Germinal center (tissue), 1 donor: ENCODE measurements at regions not wholly inside any gene's neighbourhood (a gene's known extent, or its start where the extent isn't known, plus 50 kb on each side); places are given as distances from the start of the nearest gene placed in this dataset.
"Not testable (repeated sequence)": the region's sequence is repeated elsewhere in the genome, so short reads cannot be mapped to it uniquely, and the experiment has no call there.

Experiments used
- DNase-seq: peaks from one replicate; pipeline ENCODE4 v3.0.0; 2012; ENCODE audit warnings: mixed read lengths, low spot score

DNA sequence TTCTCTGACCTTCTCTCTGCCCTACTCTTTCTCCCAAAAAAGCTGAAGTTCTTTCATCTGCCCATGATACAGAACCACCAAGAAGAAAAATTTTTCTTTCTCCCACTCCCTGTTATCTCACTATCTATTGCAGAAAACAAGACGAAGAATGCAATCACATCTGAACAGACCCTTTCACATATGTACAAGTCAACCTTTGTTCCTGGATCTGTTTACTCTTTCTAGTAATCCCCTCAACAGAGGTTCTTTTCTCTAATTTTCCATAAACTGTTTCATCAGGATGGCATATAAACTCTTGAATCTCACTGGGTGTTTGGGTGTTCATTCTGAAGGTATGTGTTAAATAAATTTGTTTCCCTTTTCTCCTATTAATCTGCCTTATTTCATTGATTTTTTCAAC, 1262.7 kb upstream of the NRXN1 start:
- DNase-seq, result no peak

DNA sequence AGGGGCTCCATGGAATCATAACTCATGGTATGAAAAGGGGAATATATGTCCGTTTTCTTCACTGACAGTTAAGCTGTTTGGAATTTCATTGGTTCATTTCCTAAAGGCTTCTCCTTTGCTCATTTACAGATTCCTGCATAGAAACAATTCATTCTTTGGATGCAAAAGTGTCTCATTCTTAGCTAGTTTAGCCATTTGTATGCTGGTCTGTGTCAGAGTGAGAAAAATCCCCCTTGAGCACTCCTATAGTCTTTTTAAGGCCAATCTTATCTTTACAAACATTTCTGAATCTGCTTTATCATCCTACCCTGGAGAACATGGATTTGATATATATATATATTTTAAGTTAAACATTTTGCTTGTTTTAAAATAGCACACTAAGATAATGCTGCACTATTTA, 1260.9 kb upstream of the NRXN1 start:
- DNase-seq, result no peak

GRCh38 chr2:52289741-52290140, 1257.8 kb upstream of the NRXN1 start:
- DNase-seq, result no peak

GRCh38 chr2:52288596-52288995, 1256.7 kb upstream of the NRXN1 start:
- DNase-seq, result no peak

- DNase-seq, result no peak
Observed at GRCh38 chr2:52269696-52270485, 1238.0 kb upstream of the NRXN1 start.

DNA sequence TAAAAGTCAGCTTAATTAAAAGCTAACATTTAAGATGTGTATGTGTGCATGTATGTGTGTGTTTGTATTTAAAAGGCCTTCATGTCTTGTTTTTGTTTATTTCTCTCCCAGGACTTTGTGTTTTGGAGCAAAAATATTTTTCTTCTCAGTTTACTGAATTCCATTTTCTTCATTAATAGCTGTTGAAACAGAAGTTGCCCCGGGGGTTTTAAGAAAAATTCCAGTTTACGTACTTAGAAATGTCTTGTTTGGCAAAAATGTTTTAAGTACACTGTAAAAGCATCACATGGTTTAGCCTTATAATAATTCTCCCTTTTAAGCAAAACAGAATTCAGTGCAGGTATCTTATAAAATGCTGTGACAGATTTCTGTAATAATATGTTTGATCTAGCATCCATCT, 1233.0 kb upstream of the NRXN1 start:
- DNase-seq, result no peak

- DNase-seq, result no peak
Observed at GRCh38 chr2:52264488-52264887, 1232.6 kb upstream of the NRXN1 start.

GRCh38 chr2:52260904-52261303, 1229.0 kb upstream of the NRXN1 start:
- DNase-seq, result no peak

GRCh38 chr2:52258967-52259366, 1227.0 kb upstream of the NRXN1 start:
- DNase-seq, result not testable (repeated sequence)

DNA sequence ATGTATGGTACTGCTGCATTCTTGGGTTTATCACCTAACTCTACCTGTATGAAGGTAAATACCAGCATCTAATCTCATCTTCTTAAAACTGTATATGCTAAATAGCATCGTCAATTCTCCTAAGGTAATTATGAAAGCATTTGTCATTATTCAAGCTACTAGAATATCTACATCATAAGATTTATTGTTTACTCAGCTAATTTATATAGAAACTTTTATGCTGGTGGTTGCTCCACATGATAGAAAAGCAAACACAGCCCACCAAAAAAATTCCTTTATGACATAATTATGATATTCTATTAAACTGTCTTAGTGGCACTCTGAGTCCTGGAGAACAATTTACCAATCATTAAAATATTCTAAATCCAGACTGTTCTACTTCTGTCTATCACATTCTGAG, 1226.1 kb upstream of the NRXN1 start:
- no peak for DNase-seq

DNA sequence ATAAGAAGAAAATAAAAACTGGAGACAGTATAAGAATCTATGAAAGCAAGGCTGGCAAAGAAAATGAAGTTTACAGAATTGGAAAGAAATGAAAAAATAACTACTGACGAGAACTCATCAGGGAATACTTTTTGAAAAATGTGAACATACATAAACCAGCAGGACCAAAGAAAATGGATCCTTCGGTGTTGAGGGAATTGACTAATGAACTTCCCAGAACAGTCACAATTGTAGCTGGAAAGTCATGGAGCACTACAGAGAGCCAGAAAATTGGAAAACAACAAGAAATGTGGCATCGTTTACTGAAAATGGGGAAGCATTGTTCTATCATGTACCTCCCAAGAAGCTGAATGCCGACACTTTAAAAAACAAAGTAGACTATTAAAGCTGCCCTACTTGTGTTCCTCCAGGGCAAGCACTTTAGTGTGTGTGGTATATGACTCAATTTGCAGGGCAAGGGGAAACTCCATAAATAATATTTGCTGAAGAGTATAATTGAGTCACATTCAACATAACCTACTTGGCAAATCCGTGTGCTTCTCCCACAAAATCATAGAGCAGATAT, 1221.6 kb upstream of the NRXN1 start:
- DNase-seq, result no peak

GRCh38 chr2:52238782-52239181, 1206.8 kb upstream of the NRXN1 start:
- DNase-seq, result no peak

- no peak for DNase-seq
Observed at GRCh38 chr2:52222128-52222527, 1190.2 kb upstream of the NRXN1 start.

GRCh38 chr2:52220393-52220792, 1188.5 kb upstream of the NRXN1 start:
- no peak for DNase-seq

- no peak for DNase-seq
Observed at GRCh38 chr2:52210611-52211010, 1178.7 kb upstream of the NRXN1 start.

GRCh38 chr2:52210161-52210560, 1178.2 kb upstream of the NRXN1 start:
- no peak for DNase-seq

GRCh38 chr2:52194342-52194741, 1162.4 kb upstream of the NRXN1 start:
- no peak for DNase-seq

- no peak for DNase-seq
Observed at GRCh38 chr2:52193804-52194203, 1161.9 kb upstream of the NRXN1 start.

- DNase-seq, result no peak
Observed at GRCh38 chr2:52192656-52193055, 1160.7 kb upstream of the NRXN1 start.

GRCh38 chr2:52181080-52181479, 1149.1 kb upstream of the NRXN1 start:
- no peak for DNase-seq

GRCh38 chr2:52178845-52179244, 1146.9 kb upstream of the NRXN1 start:
- DNase-seq, result no peak

GRCh38 chr2:52145005-52145404, 1113.1 kb upstream of the NRXN1 start:
- DNase-seq, result no peak

- DNase-seq, result no peak
Observed at GRCh38 chr2:52144590-52144989, 1112.7 kb upstream of the NRXN1 start.

DNA sequence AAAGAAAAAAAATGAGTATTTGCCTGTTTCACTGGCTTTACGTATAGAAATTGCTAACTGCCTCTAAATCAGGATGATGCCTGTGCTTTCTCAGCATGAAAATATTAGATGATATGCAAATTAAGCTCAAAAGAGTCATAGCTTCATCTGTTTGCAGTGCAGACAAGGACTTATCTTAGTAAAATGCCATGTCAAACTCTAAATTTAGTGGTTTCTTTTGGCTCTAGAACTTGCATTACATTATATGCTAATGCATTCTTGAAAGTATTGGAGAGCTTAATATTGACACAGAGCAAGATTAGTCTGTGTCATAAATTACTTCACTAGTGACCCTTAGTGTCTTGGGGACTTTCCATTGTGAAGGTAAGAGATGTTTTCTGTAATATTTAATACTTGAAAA, 1109.1 kb upstream of the NRXN1 start:
- no peak for DNase-seq
